CD4-positive, alpha-beta T cell treated with Interleukin-6 for 4 hours (primary cell): ENCODE measurements at regions not wholly inside any gene's neighbourhood (a gene's known extent, or its start where the extent isn't known, plus 50 kb on each side); places are given as distances from the start of the nearest gene placed in this dataset.
"Not testable (repeated sequence)": the region's sequence is repeated elsewhere in the genome, so short reads cannot be mapped to it uniquely, and the experiment has no call there.

Source experiments
- DNase-seq: peaks from one replicate; pipeline ENCODE4 v3.0.0-alpha.2; 2020; ENCODE audit warnings: mixed read lengths

GRCh38 chrX:114272096-114272686, 311.7 kb upstream of the HTR2C start:
- DNase-seq = no peak

- DNase-seq = not testable (repeated sequence)
Observed at GRCh38 chrX:114270371-114270770, 313.5 kb upstream of the HTR2C start.

GRCh38 chrX:114268643-114269042, 315.2 kb upstream of the HTR2C start:
- DNase-seq = no peak

- no peak for DNase-seq
Observed at GRCh38 chrX:114267142-114267541, 316.7 kb upstream of the HTR2C start.

GRCh38 chrX:114252186-114252585, 331.7 kb upstream of the HTR2C start:
- DNase-seq = no peak

- no peak for DNase-seq
Observed at GRCh38 chrX:114251575-114251974, 332.3 kb upstream of the HTR2C start.

GRCh38 chrX:114221445-114221844, 362.4 kb upstream of the HTR2C start:
- DNase-seq = no peak

GRCh38 chrX:114210879-114211278, 373.0 kb upstream of the HTR2C start:
- DNase-seq = no peak

GRCh38 chrX:114201622-114202021, 382.3 kb upstream of the HTR2C start:
- no peak for DNase-seq

GRCh38 chrX:114181195-114181594, 402.7 kb upstream of the HTR2C start:
- no peak for DNase-seq

- DNase-seq = no peak
Observed at GRCh38 chrX:114178126-114178525, 405.8 kb upstream of the HTR2C start.

- DNase-seq = not testable (repeated sequence)
Observed at GRCh38 chrX:114167276-114167675, 416.6 kb upstream of the HTR2C start.

GRCh38 chrX:114166601-114167000, 417.3 kb upstream of the HTR2C start:
- no peak for DNase-seq

GRCh38 chrX:114165537-114165936, 418.3 kb upstream of the HTR2C start:
- no peak for DNase-seq

- peak; percentile 2 for DNase-seq
Observed at GRCh38 chrX:114162068-114162735, 421.7 kb upstream of the HTR2C start.

GRCh38 chrX:114152801-114153200, 431.1 kb upstream of the HTR2C start:
- DNase-seq = no peak

GRCh38 chrX:114152130-114152529, 431.8 kb upstream of the HTR2C start:
- no peak for DNase-seq

GRCh38 chrX:114134465-114134864, 449.4 kb upstream of the HTR2C start:
- DNase-seq = no peak

- DNase-seq = no peak
Observed at GRCh38 chrX:114127411-114128025, 456.4 kb upstream of the HTR2C start.

GRCh38 chrX:114127005-114127404, 456.9 kb upstream of the HTR2C start:
- DNase-seq = no peak

- no peak for DNase-seq
Observed at GRCh38 chrX:114101081-114101480, 482.8 kb upstream of the HTR2C start.

GRCh38 chrX:114097866-114098265, 486.0 kb upstream of the HTR2C start:
- DNase-seq = no peak

GRCh38 chrX:114097427-114097826, 486.5 kb upstream of the HTR2C start:
- no peak for DNase-seq

GRCh38 chrX:114095789-114096188, 488.1 kb upstream of the HTR2C start:
- no peak for DNase-seq
